Astrocyte (in vitro differentiated cells and primary cell): ENCODE measurements at regions not wholly inside any gene's neighbourhood (a gene's known extent, or its start where the extent isn't known, plus 50 kb on each side); places are given as distances from the start of the nearest gene placed in this dataset.

ENCODE experiments used
- DNase-seq: peaks from one replicate; pipeline ENCODE4 v3.0.0-alpha.2; 2010; ENCODE audit warnings: low read depth
- FAIRE-seq: peaks from 2 replicates; lab custom pipeline; 2011; peaks lifted over from hg19 to GRCh38; lab: Jason Lieb, UNC
- H2AFZ ChIP-seq: 2 replicates; pipeline ENCODE4 v1.6.0; 2012; ENCODE audit warnings: low read depth, low read length, inconsistent platforms
- H3K27ac ChIP-seq: 2 replicates; pipeline ENCODE4 v1.5.1; 2011; ENCODE audit warnings: low read depth, low read length, inconsistent platforms
- H3K27me3 ChIP-seq: 2 replicates; pipeline ENCODE4 v1.6.0; 2011; ENCODE audit warnings: low read length, inconsistent platforms; ENCODE audit not compliant: insufficient read depth
- H3K36me3 ChIP-seq: 2 replicates; pipeline ENCODE4 v1.5.1; 2011; ENCODE audit warnings: low read length, inconsistent platforms; ENCODE audit not compliant: insufficient read depth
- H3K4me1 ChIP-seq: 2 replicates; pipeline ENCODE4 v1.5.1; 2011; ENCODE audit warnings: low read length, inconsistent platforms; ENCODE audit not compliant: insufficient read depth
- H3K4me2 ChIP-seq: 2 replicates; pipeline ENCODE4 v1.6.0; 2012; ENCODE audit warnings: low read length, inconsistent platforms
- H3K4me3 ChIP-seq: 2 replicates; pipeline ENCODE4 v1.5.1; 2011; ENCODE audit warnings: low read depth, mild to moderate bottlenecking, low read length, inconsistent platforms; ENCODE audit not compliant: insufficient read depth
- H3K79me2 ChIP-seq: 2 replicates; pipeline ENCODE4 v1.6.0; 2012; ENCODE audit warnings: mild to moderate bottlenecking, low read length, inconsistent platforms; ENCODE audit not compliant: insufficient read depth
- H3K9ac ChIP-seq: 2 replicates; pipeline ENCODE4 v1.6.0; 2012; ENCODE audit warnings: mild to moderate bottlenecking, low read length, inconsistent platforms
- H3K9me3 ChIP-seq: 2 replicates; pipeline ENCODE4 v1.5.1; 2012; ENCODE audit warnings: low read depth, mild to moderate bottlenecking, low read length, inconsistent platforms; ENCODE audit not compliant: insufficient read depth
- H4K20me1 ChIP-seq: 2 replicates; pipeline ENCODE4 v1.6.0; 2012; ENCODE audit warnings: low read length, inconsistent platforms; ENCODE audit not compliant: insufficient read depth
- H3K27ac Mint-ChIP-seq: one replicate; pipeline ENCODE4 v1.8.0; 2021; ENCODE audit warnings: mild to moderate bottlenecking, mixed read lengths; ENCODE audit not compliant: unreplicated experiment
- H3K27me3 Mint-ChIP-seq: one replicate; pipeline ENCODE4 v1.8.0; 2021; ENCODE audit warnings: low read depth, mixed read lengths; ENCODE audit not compliant: unreplicated experiment
- H3K36me3 Mint-ChIP-seq: one replicate; pipeline ENCODE4 v1.8.0; 2021; ENCODE audit warnings: low read depth, mixed read lengths; ENCODE audit not compliant: unreplicated experiment
- H3K4me1 Mint-ChIP-seq: one replicate; pipeline ENCODE4 v1.8.0; 2021; ENCODE audit warnings: low read depth, mixed read lengths; ENCODE audit not compliant: unreplicated experiment
- H3K4me3 Mint-ChIP-seq: one replicate; pipeline ENCODE4 v1.8.0; 2021; ENCODE audit warnings: mild to moderate bottlenecking, moderate library complexity, mixed read lengths; ENCODE audit not compliant: unreplicated experiment
- H3K9me3 Mint-ChIP-seq: one replicate; pipeline ENCODE4 v1.8.0; 2021; ENCODE audit warnings: mild to moderate bottlenecking, mixed read lengths; ENCODE audit not compliant: unreplicated experiment
- EZH2 ChIP-seq: IDR thresholded peaks from 2 replicates; pipeline ENCODE4 v1.6.1; 2012; ENCODE audit warnings: mild to moderate bottlenecking, low read length, inconsistent platforms; ENCODE audit not compliant: insufficient read depth
- TF ChIP-seq, protein P1 (sequence below): IDR thresholded peaks from 2 replicates; pipeline ENCODE4 v1.5.1; 2011; ENCODE audit warnings: low read depth, mild to moderate bottlenecking, inconsistent platforms, low read length, moderate library complexity; ENCODE audit not compliant: insufficient read depth

GRCh38 chr17:77378318-77379064, 237.7 kb downstream of the SEC14L1 start:
- no peak overlapping the region for H3K9ac ChIP-seq
- H3K4me1 Mint-ChIP-seq: peaks cover 39% of the 10 kb centered on the region
- no peak overlapping the region for H3K27ac ChIP-seq
- peaks cover 97% of the 10 kb centered on the region for H4K20me1 ChIP-seq
- H3K27me3 ChIP-seq: no peaks in the 10 kb centered on the region
- no peaks in the 10 kb centered on the region for H3K9me3 ChIP-seq
- H3K27me3 Mint-ChIP-seq: no peaks in the 10 kb centered on the region
- no peak overlapping the region for H3K27ac Mint-ChIP-seq
- H3K4me1 ChIP-seq: peaks cover 52% of the 10 kb centered on the region
- peaks cover 99% of the 10 kb centered on the region for H3K79me2 ChIP-seq
- no peak overlapping the region for H3K4me3 Mint-ChIP-seq
- TF ChIP-seq, protein P1, sequence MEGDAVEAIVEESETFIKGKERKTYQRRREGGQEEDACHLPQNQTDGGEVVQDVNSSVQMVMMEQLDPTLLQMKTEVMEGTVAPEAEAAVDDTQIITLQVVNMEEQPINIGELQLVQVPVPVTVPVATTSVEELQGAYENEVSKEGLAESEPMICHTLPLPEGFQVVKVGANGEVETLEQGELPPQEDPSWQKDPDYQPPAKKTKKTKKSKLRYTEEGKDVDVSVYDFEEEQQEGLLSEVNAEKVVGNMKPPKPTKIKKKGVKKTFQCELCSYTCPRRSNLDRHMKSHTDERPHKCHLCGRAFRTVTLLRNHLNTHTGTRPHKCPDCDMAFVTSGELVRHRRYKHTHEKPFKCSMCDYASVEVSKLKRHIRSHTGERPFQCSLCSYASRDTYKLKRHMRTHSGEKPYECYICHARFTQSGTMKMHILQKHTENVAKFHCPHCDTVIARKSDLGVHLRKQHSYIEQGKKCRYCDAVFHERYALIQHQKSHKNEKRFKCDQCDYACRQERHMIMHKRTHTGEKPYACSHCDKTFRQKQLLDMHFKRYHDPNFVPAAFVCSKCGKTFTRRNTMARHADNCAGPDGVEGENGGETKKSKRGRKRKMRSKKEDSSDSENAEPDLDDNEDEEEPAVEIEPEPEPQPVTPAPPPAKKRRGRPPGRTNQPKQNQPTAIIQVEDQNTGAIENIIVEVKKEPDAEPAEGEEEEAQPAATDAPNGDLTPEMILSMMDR: no peak
- TF ChIP-seq EZH2: no peak
- H3K9me3 Mint-ChIP-seq: no peaks in the 10 kb centered on the region
- no peak overlapping the region for H3K4me3 ChIP-seq
- peaks cover 2% of the 10 kb centered on the region for H3K36me3 Mint-ChIP-seq
- no peak overlapping the region for H3K4me2 ChIP-seq
- H2AFZ ChIP-seq: no peak overlapping the region
- no peaks in the 10 kb centered on the region for H3K36me3 ChIP-seq
- no peak for DNase-seq
- no peak for FAIRE-seq

DNA sequence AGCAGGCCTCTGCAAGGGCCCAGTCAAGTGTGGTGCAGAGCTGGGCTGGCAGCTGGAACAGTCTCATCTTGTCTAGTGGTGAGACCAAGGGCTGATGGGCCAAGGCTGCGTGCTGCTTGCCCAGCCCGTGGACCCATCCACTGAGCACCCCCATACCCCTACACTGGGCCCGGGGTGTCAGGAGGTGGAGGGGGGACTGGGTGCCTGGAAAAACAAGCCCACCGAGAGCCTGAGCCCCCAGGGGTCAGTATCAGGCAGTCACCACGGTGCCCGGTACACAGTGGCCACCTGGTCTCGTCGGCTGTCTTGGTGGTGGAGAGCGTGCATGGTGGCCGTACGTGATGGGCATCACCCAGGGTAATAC, 238.3 kb downstream of the SEC14L1 start:
- no peak overlapping the region for H3K4me3 Mint-ChIP-seq
- H3K27me3 ChIP-seq: no peaks in the 10 kb centered on the region
- no peaks in the 10 kb centered on the region for H3K9me3 Mint-ChIP-seq
- H3K4me3 ChIP-seq: no peak overlapping the region
- peaks cover 2% of the 10 kb centered on the region for H3K36me3 Mint-ChIP-seq
- peaks cover 57% of the 10 kb centered on the region for H3K4me1 ChIP-seq
- H4K20me1 ChIP-seq: peaks cover 98% of the 10 kb centered on the region
- H3K27ac ChIP-seq: no peak overlapping the region
- peaks cover 39% of the 10 kb centered on the region for H3K4me1 Mint-ChIP-seq
- TF ChIP-seq EZH2: no peak
- TF ChIP-seq, protein P1: no peak
- H3K27ac Mint-ChIP-seq: no peak overlapping the region
- no peak overlapping the region for H3K4me2 ChIP-seq
- FAIRE-seq (no peak), DNase-seq (no peak)
- peaks cover 99% of the 10 kb centered on the region for H3K79me2 ChIP-seq
- no peaks in the 10 kb centered on the region for H3K36me3 ChIP-seq
- H3K9ac ChIP-seq: no peak overlapping the region
- no peaks in the 10 kb centered on the region for H3K27me3 Mint-ChIP-seq
- H3K9me3 ChIP-seq: no peaks in the 10 kb centered on the region
- H2AFZ ChIP-seq: no peak overlapping the region

DNA sequence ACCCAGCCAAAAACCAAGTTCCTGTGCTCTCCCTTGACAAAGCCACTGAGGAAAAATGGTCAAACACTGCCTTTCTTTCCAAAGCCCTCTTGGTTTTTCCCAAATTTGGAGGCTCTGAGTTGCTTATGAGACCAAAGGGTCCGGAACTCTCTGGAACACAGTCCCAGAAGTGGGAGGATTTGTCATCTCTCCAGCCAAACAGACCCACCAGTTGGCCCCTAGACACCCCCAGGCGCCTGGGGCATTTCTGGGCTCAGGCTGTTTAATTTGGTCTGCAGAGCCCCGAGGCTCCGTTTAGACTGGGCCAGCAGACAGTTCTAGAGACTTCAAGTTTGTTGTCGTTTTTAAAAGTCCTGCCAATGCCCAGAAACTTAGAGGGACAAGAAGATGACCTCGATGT, 239.1 kb downstream of the SEC14L1 start:
- peaks cover 60% of the 10 kb centered on the region for H3K4me1 ChIP-seq
- Mint-ChIP-seq H3K27me3 (no peaks in the 10 kb centered on the region), H3K9me3 (no peaks in the 10 kb centered on the region), H3K4me3 (no peak overlapping the region), H3K27ac (no peak overlapping the region), H3K4me1 (peaks cover 39% of the 10 kb centered on the region), H3K36me3 (peaks cover 5% of the 10 kb centered on the region)
- H2AFZ ChIP-seq: no peak overlapping the region
- no peaks in the 10 kb centered on the region for H3K9me3 ChIP-seq
- DNase-seq (no peak), FAIRE-seq (no peak)
- H3K9ac ChIP-seq: no peak overlapping the region
- no peak overlapping the region for H3K4me2 ChIP-seq
- no peaks in the 10 kb centered on the region for H3K27me3 ChIP-seq
- peaks cover 99% of the 10 kb centered on the region for H3K79me2 ChIP-seq
- no peak overlapping the region for H3K4me3 ChIP-seq
- no peak for TF ChIP-seq EZH2
- TF ChIP-seq, protein P1: no peak
- H3K27ac ChIP-seq: no peak overlapping the region
- H3K36me3 ChIP-seq: no peaks in the 10 kb centered on the region
- H4K20me1 ChIP-seq: peaks cover 98% of the 10 kb centered on the region
